HEK293 (cell line): ENCODE measurements at regions not wholly inside any gene's neighbourhood (a gene's known extent, or its start where the extent isn't known, plus 50 kb on each side); places are given as distances from the start of the nearest gene placed in this dataset.

Experiments
- CTCF ChIP-seq: fragments of 450-650 bp; formaldehyde crosslinking; IDR thresholded peaks from 2 replicates; pipeline ENCODE4 v1.5.1; 2016; ENCODE audit warnings: missing biosample characterization, missing genetic modification characterization
- HOXA7 ChIP-seq: sonication (generic); formaldehyde crosslinking; IDR thresholded peaks from 2 replicates; pipeline ENCODE4 v1.8.1; 2022; ENCODE audit warnings: missing genetic modification reagents, borderline replicate concordance
- ZNF529 ChIP-seq: fragments of 450-650 bp; formaldehyde crosslinking; IDR thresholded peaks from 2 replicates; pipeline ENCODE4 v1.5.1; 2017; ENCODE audit warnings: missing genetic modification characterization, missing biosample characterization; ENCODE audit not compliant: insufficient replicate concordance
- ZSCAN30 ChIP-seq: fragments of 450-650 bp; IDR thresholded peaks from 2 replicates; pipeline ENCODE4 v1.5.1; 2018; ENCODE audit warnings: missing biosample characterization, mild to moderate bottlenecking, missing genetic modification characterization, moderate library complexity

- TF ChIP-seq ZSCAN30, result no peak
- no peak for TF ChIP-seq CTCF (tag by site-specific recombination)
- TF ChIP-seq HOXA7 (CRISPR knock-in tag), result no peak
- no peak for TF ChIP-seq ZNF529 (tag by site-specific recombination)
Observed at GRCh38 chr7:142511801-142512200, 237.5 kb upstream of the PRSS1 start.
